DND-41 (cell line): ENCODE measurements at regions not wholly inside any gene's neighbourhood (a gene's known extent, or its start where the extent isn't known, plus 50 kb on each side); places are given as distances from the start of the nearest gene placed in this dataset.

Experiments
- CTCF ChIP-seq: IDR thresholded peaks from 2 replicates; pipeline ENCODE4 v1.5.1; 2012; ENCODE audit warnings: borderline replicate concordance, low read length, moderate library complexity, mild to moderate bottlenecking; ENCODE audit not compliant: poor library complexity, severe bottlenecking; ENCODE audit errors: extremely low read depth
- EZH2 ChIP-seq: IDR thresholded peaks from 3 replicates; pipeline ENCODE4 v1.6.1; 2012; ENCODE audit warnings: borderline replicate concordance, low read depth, mild to moderate bottlenecking, moderate library complexity, low read length, inconsistent platforms; ENCODE audit not compliant: severe bottlenecking

- TF ChIP-seq CTCF (no peak), EZH2 (no peak)
These were observed 614.0 kb upstream of the CRIM1 start for GRCh38 chr2:35741556-35741955.
